ENCODE measurements at regions not wholly inside any gene's neighbourhood (a gene's known extent, or its start where the extent isn't known, plus 50 kb on each side); places are given as distances from the start of the nearest gene placed in this dataset.

DNA sequence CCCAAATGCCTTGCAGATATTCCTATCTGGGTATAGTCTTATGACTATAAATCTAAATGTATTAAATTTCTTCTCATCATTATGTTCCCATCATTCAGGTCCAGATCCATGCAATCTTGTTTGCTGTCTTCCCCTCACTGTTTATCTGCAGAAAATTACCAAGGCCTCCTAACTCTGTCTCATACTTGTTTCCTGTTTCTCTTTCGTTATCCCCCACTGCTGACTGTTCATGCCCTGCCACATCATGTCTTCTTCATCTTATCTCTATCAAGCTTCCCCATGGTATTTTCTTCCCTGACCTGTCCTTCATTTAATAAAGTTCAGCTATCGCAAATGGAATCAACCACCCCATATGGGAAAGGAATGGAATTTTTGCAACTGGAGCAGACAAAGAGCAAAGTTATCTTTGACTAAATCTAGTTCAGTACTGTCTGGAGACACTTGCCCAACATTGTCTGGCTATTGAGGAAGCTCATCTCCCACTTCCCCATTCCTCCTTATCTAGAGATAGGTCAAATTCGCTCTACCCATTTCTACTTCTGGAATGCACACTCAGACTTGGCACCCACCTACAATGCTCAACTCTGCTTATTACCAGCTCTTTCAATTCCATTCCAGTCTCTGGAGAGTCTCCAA is 1358.1 kb downstream of the EFNB2 start:
- no peak overlapping the region for H3K4me3 ChIP-seq (ENCODE audit: control insufficient read depth, low read depth, low read length)
- TF ChIP-seq, protein P1, sequence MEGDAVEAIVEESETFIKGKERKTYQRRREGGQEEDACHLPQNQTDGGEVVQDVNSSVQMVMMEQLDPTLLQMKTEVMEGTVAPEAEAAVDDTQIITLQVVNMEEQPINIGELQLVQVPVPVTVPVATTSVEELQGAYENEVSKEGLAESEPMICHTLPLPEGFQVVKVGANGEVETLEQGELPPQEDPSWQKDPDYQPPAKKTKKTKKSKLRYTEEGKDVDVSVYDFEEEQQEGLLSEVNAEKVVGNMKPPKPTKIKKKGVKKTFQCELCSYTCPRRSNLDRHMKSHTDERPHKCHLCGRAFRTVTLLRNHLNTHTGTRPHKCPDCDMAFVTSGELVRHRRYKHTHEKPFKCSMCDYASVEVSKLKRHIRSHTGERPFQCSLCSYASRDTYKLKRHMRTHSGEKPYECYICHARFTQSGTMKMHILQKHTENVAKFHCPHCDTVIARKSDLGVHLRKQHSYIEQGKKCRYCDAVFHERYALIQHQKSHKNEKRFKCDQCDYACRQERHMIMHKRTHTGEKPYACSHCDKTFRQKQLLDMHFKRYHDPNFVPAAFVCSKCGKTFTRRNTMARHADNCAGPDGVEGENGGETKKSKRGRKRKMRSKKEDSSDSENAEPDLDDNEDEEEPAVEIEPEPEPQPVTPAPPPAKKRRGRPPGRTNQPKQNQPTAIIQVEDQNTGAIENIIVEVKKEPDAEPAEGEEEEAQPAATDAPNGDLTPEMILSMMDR (IDR thresholded peaks at IDR 0.05; ENCODE audit: control insufficient read depth, insufficient read depth, low read depth, low read length, missing control alignments), result no peak
- DNase-seq (ENCODE audit: low read depth), result no peak

DNA sequence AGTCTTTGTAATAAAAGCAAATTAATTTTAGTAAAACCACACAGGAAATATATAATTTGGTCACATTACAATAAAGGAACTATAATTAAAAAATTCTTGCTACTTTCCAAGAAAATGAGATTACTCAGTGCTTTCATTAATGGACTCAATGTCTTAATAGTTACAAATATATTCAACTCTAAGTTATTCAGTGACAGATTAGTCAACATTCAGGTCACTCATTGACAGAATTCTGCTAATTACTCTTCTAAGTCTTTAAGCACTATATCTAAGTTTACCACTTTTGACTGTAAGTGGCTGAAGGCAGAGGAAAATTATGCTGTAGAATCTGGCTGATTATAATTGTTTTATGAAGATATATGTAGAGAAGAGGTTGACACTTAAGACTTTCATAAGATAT is 1365.0 kb downstream of the EFNB2 start:
- DNase-seq (ENCODE audit: low read depth), result no peak
- TF ChIP-seq, protein P1 (IDR thresholded peaks at IDR 0.05; ENCODE audit: control insufficient read depth, insufficient read depth, low read depth, low read length, missing control alignments), result no peak

GRCh38 chr13:105168295-105168694 is 1367.2 kb downstream of the EFNB2 start:
- no peak overlapping the region for H3K4me3 ChIP-seq (ENCODE audit: control insufficient read depth, low read depth, low read length)
- DNase-seq (ENCODE audit: low read depth), result no peak
- TF ChIP-seq, protein P1 (IDR thresholded peaks at IDR 0.05; ENCODE audit: control insufficient read depth, insufficient read depth, low read depth, low read length, missing control alignments), result no peak

More for the DNA sequence above, 1365.0 kb downstream of the EFNB2 start:
- no peak overlapping the region for H3K4me3 ChIP-seq (ENCODE audit: control insufficient read depth, low read depth, low read length)

GRCh38 chr13:105167385-105167784 is 1368.1 kb downstream of the EFNB2 start:
- H3K4me3 ChIP-seq (ENCODE audit: control insufficient read depth, low read depth, low read length), result no peak overlapping the region
- no peak for DNase-seq (ENCODE audit: low read depth)
- TF ChIP-seq, protein P1 (IDR thresholded peaks at IDR 0.05; ENCODE audit: control insufficient read depth, insufficient read depth, low read depth, low read length, missing control alignments), result no peak

DNA sequence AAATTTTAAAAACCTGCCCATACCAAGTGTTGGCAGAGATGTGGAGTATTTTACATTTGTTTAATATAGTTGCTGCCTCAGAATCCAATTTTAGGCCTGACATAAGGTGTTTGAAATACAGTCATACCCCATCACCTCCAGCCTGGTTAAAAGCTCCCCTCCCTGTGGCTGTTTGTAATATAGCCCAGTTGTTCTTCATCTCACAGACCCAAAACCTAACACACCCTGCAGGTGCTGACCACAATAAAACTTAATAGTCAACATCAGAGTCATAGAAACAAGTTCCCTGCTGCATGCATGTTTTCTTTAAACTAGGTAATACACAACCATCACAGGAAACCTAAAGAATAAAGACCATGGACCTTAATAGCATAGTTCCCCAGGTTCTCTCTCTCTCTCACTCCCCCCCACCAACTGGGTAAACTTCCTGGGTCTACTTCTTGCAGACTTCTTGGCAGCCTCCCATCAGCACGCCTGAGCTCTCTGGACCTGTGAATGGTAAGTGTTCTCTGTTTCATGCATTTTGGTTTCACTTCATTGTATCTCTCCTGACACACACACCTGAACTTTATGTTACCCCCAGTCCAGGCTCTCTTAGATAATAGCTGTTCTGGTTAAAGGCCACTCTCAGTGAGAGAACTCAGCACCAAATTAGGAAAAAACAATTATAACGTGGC is 1369.9 kb downstream of the EFNB2 start:
- DNase-seq (ENCODE audit: low read depth), result no peak
- H3K4me3 ChIP-seq (ENCODE audit: control insufficient read depth, low read depth, low read length), result no peak overlapping the region
- TF ChIP-seq, protein P1 (IDR thresholded peaks at IDR 0.05; ENCODE audit: control insufficient read depth, insufficient read depth, low read depth, low read length, missing control alignments), result no peak

- TF ChIP-seq, protein P1 (IDR thresholded peaks at IDR 0.05; ENCODE audit: control insufficient read depth, insufficient read depth, low read depth, low read length, missing control alignments), result no peak
- DNase-seq (ENCODE audit: low read depth), result no peak
- no peak overlapping the region for H3K4me3 ChIP-seq (ENCODE audit: control insufficient read depth, low read depth, low read length)
These were observed 1375.6 kb downstream of the EFNB2 start for GRCh38 chr13:105159841-105160240.

Measured in AG09309 (cell line).